ENCODE measurements at regions not wholly inside any gene's neighbourhood (a gene's known extent, or its start where the extent isn't known, plus 50 kb on each side); places are given as distances from the start of the nearest gene placed in this dataset.
A peak's percentile ranks its signal among the peaks of the same experiment; 100 is the strongest.

GRCh38 chr3:112734171-112734570, 93.2 kb upstream of the CCDC80 start:
- no peak for DNase-seq (ENCODE audit: low read depth)
- TF ChIP-seq CTCF (IDR thresholded peaks at IDR 0.05; ENCODE audit: low read depth, low read length, missing control alignments) = no peak

GRCh38 chr3:112730210-112730609, 89.3 kb upstream of the CCDC80 start:
- no peak overlapping the region for H3K4me3 ChIP-seq (ENCODE audit: low read depth, low read length)
- DNase-seq (ENCODE audit: low read depth) = no peak
- TF ChIP-seq CTCF (IDR thresholded peaks at IDR 0.05; ENCODE audit: low read depth, low read length, missing control alignments) = no peak
- in situ Hi-C loops (cut with HindIII; ENCODE audit: low sequenced_read_pairs) = no loop called here

More at GRCh38 chr3:112734171-112734570, 93.2 kb upstream of the CCDC80 start:
- H3K4me3 ChIP-seq (ENCODE audit: low read depth, low read length) = no peak overlapping the region
- in situ Hi-C loops (cut with HindIII; ENCODE audit: low sequenced_read_pairs) = no loop called here

GRCh38 chr3:112721231-112721630, 80.3 kb upstream of the CCDC80 start:
- TF ChIP-seq CTCF (IDR thresholded peaks at IDR 0.05; ENCODE audit: low read depth, low read length, missing control alignments) = no peak
- in situ Hi-C loops (cut with HindIII; ENCODE audit: low sequenced_read_pairs) = no loop called here

GRCh38 chr3:112718967-112719366, 78.0 kb upstream of the CCDC80 start:
- in situ Hi-C loops (cut with HindIII; ENCODE audit: low sequenced_read_pairs) = no loop called here
- H3K4me3 ChIP-seq (ENCODE audit: low read depth, low read length) = no peak overlapping the region
- no peak for DNase-seq (ENCODE audit: low read depth)
- TF ChIP-seq CTCF (IDR thresholded peaks at IDR 0.05; ENCODE audit: low read depth, low read length, missing control alignments) = no peak

More at GRCh38 chr3:112721231-112721630, 80.3 kb upstream of the CCDC80 start:
- no peak overlapping the region for H3K4me3 ChIP-seq (ENCODE audit: low read depth, low read length)
- DNase-seq (ENCODE audit: low read depth) = peak; percentile 29

GRCh38 chr3:112718516-112718915, 77.6 kb upstream of the CCDC80 start:
- H3K4me3 ChIP-seq (ENCODE audit: low read depth, low read length) = no peak overlapping the region

GRCh38 chr3:112709911-112710310, 69.0 kb upstream of the CCDC80 start:
- no peak for DNase-seq (ENCODE audit: low read depth)
- in situ Hi-C loops (cut with HindIII; ENCODE audit: low sequenced_read_pairs) = no loop called here
- no peak for TF ChIP-seq CTCF (IDR thresholded peaks at IDR 0.05; ENCODE audit: low read depth, low read length, missing control alignments)
- H3K4me3 ChIP-seq (ENCODE audit: low read depth, low read length) = no peak overlapping the region

More at GRCh38 chr3:112718516-112718915, 77.6 kb upstream of the CCDC80 start:
- in situ Hi-C loops (cut with HindIII; ENCODE audit: low sequenced_read_pairs) = no loop called here
- no peak for DNase-seq (ENCODE audit: low read depth)
- TF ChIP-seq CTCF (IDR thresholded peaks at IDR 0.05; ENCODE audit: low read depth, low read length, missing control alignments) = no peak

Data from astrocyte of the cerebellum (primary cell).